Calu3 (cell line): ENCODE measurements at regions not wholly inside any gene's neighbourhood (a gene's known extent, or its start where the extent isn't known, plus 50 kb on each side); places are given as distances from the start of the nearest gene placed in this dataset.

Source experiments
- BruUV-seq: library from RNA; stranded (reverse); fragments of 400-500 nt; replicated peaks from 2 replicates; lab custom pipeline; 2021; lab: Mats Ljungman, UMichigan
- CTCF ChIA-PET: fragments of 300-600 bp; sonication (Branson Sonifier 250); formaldehyde crosslinking; loops from one replicate; lab custom pipeline; 2022; ENCODE audit warnings: antibody characterized with exemption; lab: Charles Lee
- DNase-seq: peaks from one replicate; pipeline ENCODE4 v3.0.0; 2022
- H3K27ac Mint-ChIP-seq: one replicate; pipeline ENCODE4 v1.8.0; 2022; ENCODE audit warnings: mixed read lengths; ENCODE audit not compliant: unreplicated experiment
- H3K27me3 Mint-ChIP-seq: one replicate; pipeline ENCODE4 v1.8.0; 2022; ENCODE audit warnings: mixed read lengths; ENCODE audit not compliant: unreplicated experiment
- H3K36me3 Mint-ChIP-seq: one replicate; pipeline ENCODE4 v1.8.0; 2022; ENCODE audit warnings: mild to moderate bottlenecking, moderate library complexity, mixed read lengths; ENCODE audit not compliant: insufficient read depth, unreplicated experiment
- H3K4me1 Mint-ChIP-seq: one replicate; pipeline ENCODE4 v1.8.0; 2022; ENCODE audit warnings: mild to moderate bottlenecking, low read depth, mixed read lengths; ENCODE audit not compliant: unreplicated experiment
- H3K4me3 Mint-ChIP-seq: one replicate; pipeline ENCODE4 v1.8.0; 2022; ENCODE audit warnings: mild to moderate bottlenecking, low read depth, moderate library complexity, mixed read lengths; ENCODE audit not compliant: unreplicated experiment
- H3K9me3 Mint-ChIP-seq: one replicate; pipeline ENCODE4 v1.8.0; 2022; ENCODE audit warnings: low read depth, mixed read lengths; ENCODE audit not compliant: unreplicated experiment
- intact Hi-C: fragments of 100-400 bp; cut with micrococcal nuclease; formaldehyde crosslinking; loops from one replicate; pipeline ENCODE4 v1.10.0; 2022; ENCODE audit not compliant: unreplicated experiment
- TF ChIP-seq, protein P1 (sequence below): fragments of 200-600 bp; IDR thresholded peaks from one replicate; pipeline ENCODE4 v1.8.0; 2022; ENCODE audit warnings: antibody characterized with exemption; ENCODE audit not compliant: unreplicated experiment

DNA sequence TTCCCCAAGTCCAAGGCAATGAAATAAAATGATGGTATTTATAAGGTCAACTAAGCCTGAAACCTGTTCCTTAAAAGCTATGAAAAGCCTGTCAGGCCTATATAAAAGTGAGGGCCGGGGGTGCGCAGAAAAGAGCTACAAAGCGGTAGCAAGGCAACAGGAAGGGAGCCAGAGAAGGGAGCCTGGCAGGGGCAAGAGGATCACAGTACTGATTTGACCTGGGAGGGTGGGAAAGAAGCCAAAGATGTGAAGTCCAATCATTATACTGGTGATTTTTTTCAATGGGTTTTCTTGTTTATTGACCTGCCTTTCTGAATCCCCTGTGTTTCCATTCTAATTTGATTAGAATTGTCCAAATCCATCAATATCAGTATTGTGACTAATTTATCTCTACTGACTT lies 64.3 kb upstream of the STT3B start:
- TF ChIP-seq, protein P1, sequence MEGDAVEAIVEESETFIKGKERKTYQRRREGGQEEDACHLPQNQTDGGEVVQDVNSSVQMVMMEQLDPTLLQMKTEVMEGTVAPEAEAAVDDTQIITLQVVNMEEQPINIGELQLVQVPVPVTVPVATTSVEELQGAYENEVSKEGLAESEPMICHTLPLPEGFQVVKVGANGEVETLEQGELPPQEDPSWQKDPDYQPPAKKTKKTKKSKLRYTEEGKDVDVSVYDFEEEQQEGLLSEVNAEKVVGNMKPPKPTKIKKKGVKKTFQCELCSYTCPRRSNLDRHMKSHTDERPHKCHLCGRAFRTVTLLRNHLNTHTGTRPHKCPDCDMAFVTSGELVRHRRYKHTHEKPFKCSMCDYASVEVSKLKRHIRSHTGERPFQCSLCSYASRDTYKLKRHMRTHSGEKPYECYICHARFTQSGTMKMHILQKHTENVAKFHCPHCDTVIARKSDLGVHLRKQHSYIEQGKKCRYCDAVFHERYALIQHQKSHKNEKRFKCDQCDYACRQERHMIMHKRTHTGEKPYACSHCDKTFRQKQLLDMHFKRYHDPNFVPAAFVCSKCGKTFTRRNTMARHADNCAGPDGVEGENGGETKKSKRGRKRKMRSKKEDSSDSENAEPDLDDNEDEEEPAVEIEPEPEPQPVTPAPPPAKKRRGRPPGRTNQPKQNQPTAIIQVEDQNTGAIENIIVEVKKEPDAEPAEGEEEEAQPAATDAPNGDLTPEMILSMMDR: no peak
- no peak for DNase-seq
- Mint-ChIP-seq H3K27ac (no peak overlapping the region), H3K4me3 (no peak overlapping the region), H3K4me1 (no peaks in the 10 kb centered on the region), H3K36me3 (no peaks in the 10 kb centered on the region), H3K27me3 (no peaks in the 10 kb centered on the region), H3K9me3 (peaks cover 2% of the 10 kb centered on the region)
- CTCF ChIA-PET: interaction anchor here (0.6 kb wide), 1 partner anchor 14 kb away, joined by 3 read pairs; no protein-coding TSS in a partner anchor
- intact Hi-C loops: no loop called here
- no TSS peak for BruUV-seq

DNA sequence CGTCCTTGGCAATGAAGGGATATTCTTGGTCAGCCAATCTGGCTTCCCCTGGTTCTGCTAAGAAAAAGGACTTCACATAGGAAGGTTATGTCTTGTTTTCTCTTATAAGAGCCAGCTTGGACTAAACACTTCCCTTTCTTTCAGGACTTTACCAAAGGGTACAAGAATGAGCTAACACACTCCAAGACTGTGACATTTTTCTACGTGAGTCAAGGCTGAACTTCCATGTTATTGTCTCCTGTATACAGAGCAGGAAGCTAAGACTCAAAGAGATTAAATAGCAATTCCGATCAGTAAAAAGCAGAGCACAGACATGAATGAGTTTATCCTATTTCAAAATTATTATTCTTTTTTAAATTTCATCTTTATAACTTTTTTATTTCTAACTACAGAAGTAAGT lies 63.3 kb upstream of the STT3B start:
- TF ChIP-seq, protein P1: no peak
- H3K36me3 Mint-ChIP-seq: no peaks in the 10 kb centered on the region
- no peak overlapping the region for H3K4me3 Mint-ChIP-seq
- no peaks in the 10 kb centered on the region for H3K4me1 Mint-ChIP-seq
- no peak overlapping the region for H3K27ac Mint-ChIP-seq
- CTCF ChIA-PET: interaction anchor here (1.2 kb wide), 1 partner anchor 233 kb away, joined by 3 read pairs; no protein-coding TSS in a partner anchor
- intact Hi-C loops: no loop called here
- peaks cover 2% of the 10 kb centered on the region for H3K9me3 Mint-ChIP-seq
- H3K27me3 Mint-ChIP-seq: no peaks in the 10 kb centered on the region
- no peak for DNase-seq
- BruUV-seq: no TSS peak

GRCh38 chr3:31472479-31473390 lies 60.0 kb upstream of the STT3B start:
- no peak overlapping the region for H3K27ac Mint-ChIP-seq
- TF ChIP-seq, protein P1: no peak
- H3K36me3 Mint-ChIP-seq: no peaks in the 10 kb centered on the region
- BruUV-seq: no TSS peak
- intact Hi-C loops: no loop called here
- no peak for DNase-seq
- peaks cover 4% of the 10 kb centered on the region for H3K9me3 Mint-ChIP-seq
- no peak overlapping the region for H3K4me3 Mint-ChIP-seq
- CTCF ChIA-PET: no interaction called here
- H3K4me1 Mint-ChIP-seq: no peaks in the 10 kb centered on the region
- H3K27me3 Mint-ChIP-seq: no peaks in the 10 kb centered on the region

GRCh38 chr3:31476209-31476608 lies 56.5 kb upstream of the STT3B start:
- intact Hi-C loops: no loop called here
- Mint-ChIP-seq H3K27ac (no peak overlapping the region), H3K36me3 (no peaks in the 10 kb centered on the region), H3K9me3 (peaks cover 6% of the 10 kb centered on the region), H3K4me1 (no peaks in the 10 kb centered on the region), H3K27me3 (no peaks in the 10 kb centered on the region), H3K4me3 (no peak overlapping the region)
- CTCF ChIA-PET: no interaction called here
- BruUV-seq: no TSS peak
- no peak for DNase-seq
- TF ChIP-seq, protein P1: no peak
